GM21390 (cell line): ENCODE measurements at regions not wholly inside any gene's neighbourhood (a gene's known extent, or its start where the extent isn't known, plus 50 kb on each side); places are given as distances from the start of the nearest gene placed in this dataset.
"Not testable (repeated sequence)": the region's sequence is repeated elsewhere in the genome, so short reads cannot be mapped to it uniquely, and the experiment has no call there.

Experiments used
- ATAC-seq: cut with Tn5 transposase; IDR thresholded peaks from one replicate; pipeline ENCODE4 v1.9.1; 2021; ENCODE audit not compliant: unreplicated experiment

- no peak for ATAC-seq
Measured at GRCh38 chr12:105861227-105861626, 277.5 kb downstream of the NUAK1 start.

GRCh38 chr12:105862163-105862821 lies 276.5 kb downstream of the NUAK1 start:
- ATAC-seq = no peak

GRCh38 chr12:105864316-105864715 lies 274.4 kb downstream of the NUAK1 start:
- no peak for ATAC-seq

GRCh38 chr12:105864901-105865300 lies 273.9 kb downstream of the NUAK1 start:
- ATAC-seq = no peak

GRCh38 chr12:105865886-105866285 lies 272.9 kb downstream of the NUAK1 start:
- ATAC-seq = no peak

- no peak for ATAC-seq
Measured at GRCh38 chr12:105874121-105874520, 264.6 kb downstream of the NUAK1 start.

GRCh38 chr12:105876396-105876927 lies 262.3 kb downstream of the NUAK1 start:
- ATAC-seq = no peak

GRCh38 chr12:105878964-105879363 lies 259.8 kb downstream of the NUAK1 start:
- no peak for ATAC-seq

- no peak for ATAC-seq
Measured at GRCh38 chr12:105880824-105881388, 257.8 kb downstream of the NUAK1 start.

GRCh38 chr12:105882404-105882803 lies 256.4 kb downstream of the NUAK1 start:
- no peak for ATAC-seq

- ATAC-seq = no peak
Measured at GRCh38 chr12:105887131-105887530, 251.6 kb downstream of the NUAK1 start.

GRCh38 chr12:105888696-105889095 lies 250.1 kb downstream of the NUAK1 start:
- ATAC-seq = no peak

- ATAC-seq = no peak
Measured at GRCh38 chr12:105892362-105892910, 246.3 kb downstream of the NUAK1 start.

GRCh38 chr12:105895197-105895832 lies 243.4 kb downstream of the NUAK1 start:
- ATAC-seq = not testable (repeated sequence)

GRCh38 chr12:105897311-105897725 lies 241.4 kb downstream of the NUAK1 start:
- no peak for ATAC-seq

- ATAC-seq = not testable (repeated sequence)
Measured at GRCh38 chr12:105898271-105898670, 240.5 kb downstream of the NUAK1 start.

- ATAC-seq = no peak
Measured at GRCh38 chr12:105899589-105899988, 239.2 kb downstream of the NUAK1 start.

GRCh38 chr12:105906561-105906960 lies 232.2 kb downstream of the NUAK1 start:
- no peak for ATAC-seq

GRCh38 chr12:105907982-105908381 lies 230.8 kb downstream of the NUAK1 start:
- no peak for ATAC-seq

GRCh38 chr12:105910030-105910429 lies 228.7 kb downstream of the NUAK1 start:
- no peak for ATAC-seq

- ATAC-seq = no peak
Measured at GRCh38 chr12:105911966-105912365, 226.8 kb downstream of the NUAK1 start.
